ENCODE measurements at regions not wholly inside any gene's neighbourhood (a gene's known extent, or its start where the extent isn't known, plus 50 kb on each side); places are given as distances from the start of the nearest gene placed in this dataset.
A peak's percentile ranks its signal among the peaks of the same experiment; 100 is the strongest.

DNA sequence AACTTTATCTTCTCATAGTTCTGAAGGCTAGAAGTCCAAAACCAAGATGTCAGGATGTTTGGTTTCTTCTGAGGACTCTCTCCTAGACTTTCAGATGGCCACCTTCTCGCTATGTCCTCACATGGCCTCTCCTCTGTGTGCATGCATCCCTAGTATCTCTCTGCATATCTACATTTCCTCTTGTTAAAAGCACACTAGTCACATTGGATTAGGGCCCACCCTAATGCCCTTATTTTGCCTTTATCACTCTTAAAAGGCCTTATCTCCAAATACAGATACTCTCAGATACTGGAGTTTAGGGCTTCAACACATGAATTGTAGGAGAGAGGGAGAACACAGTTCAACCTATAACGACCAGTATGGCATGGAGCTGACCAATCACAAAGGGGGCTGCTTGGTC is 151.7 kb downstream of the PRELID2 start:
- no peaks in the 10 kb centered on the region for H3K9me2 ChIP-seq (ENCODE audit: low read depth, low read length)
- no peaks in the 10 kb centered on the region for H3K79me2 ChIP-seq (ENCODE audit: insufficient read depth, low read length)
- no peak overlapping the region for H3K4me3 ChIP-seq (ENCODE audit: low read depth, low read length, poor library complexity, severe bottlenecking)
- H3K9me3 ChIP-seq (ENCODE audit: low read length) = no peaks in the 10 kb centered on the region
- no peak overlapping the region for H3K27ac ChIP-seq (ENCODE audit: low read depth, low read length, poor library complexity, severe bottlenecking)
- TF ChIP-seq CTCF (IDR thresholded peaks at IDR 0.05; ENCODE audit: low read length) = no peak
- no peak for TF ChIP-seq EZH2 (IDR thresholded peaks at IDR 0.05; ENCODE audit: borderline replicate concordance, low read length)
- H3K9ac ChIP-seq (ENCODE audit: low read length) = no peak overlapping the region
- no peak overlapping the region for H2AFZ ChIP-seq (ENCODE audit: low read length)
- H3K4me1 ChIP-seq (ENCODE audit: insufficient read depth, low read length, severe bottlenecking) = no peaks in the 10 kb centered on the region
- no peaks in the 10 kb centered on the region for H3K27me3 ChIP-seq (ENCODE audit: insufficient read depth, low read length)
- no peaks in the 10 kb centered on the region for H3F3A ChIP-seq (ENCODE audit: insufficient read depth, low read length)
- no peak overlapping the region for H3K4me2 ChIP-seq (ENCODE audit: low read length)
- no peaks in the 10 kb centered on the region for H4K20me1 ChIP-seq (ENCODE audit: insufficient read depth, low read length)
- H3K36me3 ChIP-seq (ENCODE audit: insufficient read depth, low read length) = no peaks in the 10 kb centered on the region

DNA sequence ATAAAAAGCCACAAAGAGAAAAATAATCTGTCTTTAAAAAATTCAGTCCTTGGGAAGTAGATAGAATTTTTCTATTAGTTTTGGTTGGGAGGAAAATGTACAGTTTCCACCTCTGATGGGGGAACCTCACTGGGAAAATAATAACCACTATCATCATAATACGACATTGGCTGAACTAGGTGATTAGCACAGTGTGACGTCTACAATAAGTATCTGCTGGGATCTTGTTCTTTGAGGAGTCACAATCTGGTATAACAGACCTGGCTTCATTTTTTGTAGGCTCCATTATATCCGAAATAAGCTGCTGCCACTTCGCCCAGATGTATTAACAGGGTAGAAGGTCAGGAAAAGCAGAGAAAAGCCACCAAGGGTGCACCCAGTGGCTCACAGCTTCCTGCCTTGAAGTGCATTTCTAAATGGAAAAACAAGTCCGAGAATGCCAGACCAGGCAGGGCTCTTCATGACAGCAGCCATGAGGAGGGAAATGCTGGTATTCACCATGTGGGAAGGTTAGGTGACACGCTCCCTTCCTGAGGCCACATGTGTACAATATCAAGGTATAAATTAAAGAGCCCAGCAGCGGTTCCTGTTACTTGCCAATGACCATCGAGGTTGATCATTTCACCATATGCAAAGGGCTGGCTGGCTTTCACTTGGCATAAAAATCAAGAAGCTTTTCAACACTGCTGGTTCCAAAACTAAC is 152.8 kb downstream of the PRELID2 start:
- H3K9me3 ChIP-seq (ENCODE audit: low read length) = no peaks in the 10 kb centered on the region
- no peaks in the 10 kb centered on the region for H3F3A ChIP-seq (ENCODE audit: insufficient read depth, low read length)
- H3K4me3 ChIP-seq (ENCODE audit: low read depth, low read length, poor library complexity, severe bottlenecking) = no peak overlapping the region
- no peaks in the 10 kb centered on the region for H3K36me3 ChIP-seq (ENCODE audit: insufficient read depth, low read length)
- no peak overlapping the region for H2AFZ ChIP-seq (ENCODE audit: low read length)
- no peak for TF ChIP-seq EZH2 (IDR thresholded peaks at IDR 0.05; ENCODE audit: borderline replicate concordance, low read length)
- TF ChIP-seq CTCF (IDR thresholded peaks at IDR 0.05; ENCODE audit: low read length) = no peak
- no peaks in the 10 kb centered on the region for H3K9me2 ChIP-seq (ENCODE audit: low read depth, low read length)
- H4K20me1 ChIP-seq (ENCODE audit: insufficient read depth, low read length) = no peaks in the 10 kb centered on the region
- H3K9ac ChIP-seq (ENCODE audit: low read length) = no peak overlapping the region
- no peaks in the 10 kb centered on the region for H3K27me3 ChIP-seq (ENCODE audit: insufficient read depth, low read length)
- no peak overlapping the region for H3K27ac ChIP-seq (ENCODE audit: low read depth, low read length, poor library complexity, severe bottlenecking)
- H3K4me2 ChIP-seq (ENCODE audit: low read length) = no peak overlapping the region
- no peaks in the 10 kb centered on the region for H3K4me1 ChIP-seq (ENCODE audit: insufficient read depth, low read length, severe bottlenecking)
- H3K79me2 ChIP-seq (ENCODE audit: insufficient read depth, low read length) = no peaks in the 10 kb centered on the region

DNA sequence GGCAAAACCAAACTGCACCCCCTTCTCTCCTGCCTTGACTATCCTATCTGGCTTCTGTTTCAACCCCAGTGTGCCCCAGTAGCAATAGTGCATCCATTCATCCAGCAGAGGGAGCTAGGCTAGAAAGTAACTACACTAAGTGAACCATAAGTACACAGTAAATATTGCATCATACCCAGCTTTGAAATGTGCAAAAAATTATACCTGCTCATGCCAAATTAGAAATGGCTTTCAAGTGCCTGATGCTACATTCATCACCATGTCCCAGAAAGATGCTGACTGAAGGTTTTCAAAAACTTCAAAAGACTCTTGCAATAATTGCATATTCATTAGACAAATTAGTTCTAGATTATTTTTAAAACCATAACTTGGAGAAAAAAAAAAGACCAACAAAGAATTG is 153.5 kb downstream of the PRELID2 start:
- no peak overlapping the region for H3K9ac ChIP-seq (ENCODE audit: low read length)
- H2AFZ ChIP-seq (ENCODE audit: low read length) = no peak overlapping the region
- H3K9me3 ChIP-seq (ENCODE audit: low read length) = no peaks in the 10 kb centered on the region
- no peak overlapping the region for H3K4me2 ChIP-seq (ENCODE audit: low read length)
- H3K27me3 ChIP-seq (ENCODE audit: insufficient read depth, low read length) = no peaks in the 10 kb centered on the region
- H3K4me1 ChIP-seq (ENCODE audit: insufficient read depth, low read length, severe bottlenecking) = no peaks in the 10 kb centered on the region
- H3K9me2 ChIP-seq (ENCODE audit: low read depth, low read length) = no peaks in the 10 kb centered on the region
- no peaks in the 10 kb centered on the region for H3K36me3 ChIP-seq (ENCODE audit: insufficient read depth, low read length)
- no peak overlapping the region for H3K4me3 ChIP-seq (ENCODE audit: low read depth, low read length, poor library complexity, severe bottlenecking)
- no peak overlapping the region for H3K27ac ChIP-seq (ENCODE audit: low read depth, low read length, poor library complexity, severe bottlenecking)
- no peaks in the 10 kb centered on the region for H3K79me2 ChIP-seq (ENCODE audit: insufficient read depth, low read length)
- TF ChIP-seq CTCF (IDR thresholded peaks at IDR 0.05; ENCODE audit: low read length) (peak; percentile 82), EZH2 (IDR thresholded peaks at IDR 0.05; ENCODE audit: borderline replicate concordance, low read length) (no peak)
- no peaks in the 10 kb centered on the region for H3F3A ChIP-seq (ENCODE audit: insufficient read depth, low read length)
- H4K20me1 ChIP-seq (ENCODE audit: insufficient read depth, low read length) = no peaks in the 10 kb centered on the region

All from OCI-LY1 (cell line).